NCI-H1436 (cell line): ENCODE measurements at regions not wholly inside any gene's neighbourhood (a gene's known extent, or its start where the extent isn't known, plus 50 kb on each side); places are given as distances from the start of the nearest gene placed in this dataset.

Experiments used
- DNase-seq: peaks from one replicate; lab custom pipeline; 2025; lab: John Stamatoyannopoulos, UW

GRCh38 chr6:22940581-22941290, 371.4 kb downstream of the HDGFL1 start:
- DNase-seq, result no peak

GRCh38 chr6:22942403-22942802, 373.0 kb downstream of the HDGFL1 start:
- no peak for DNase-seq

- DNase-seq, result no peak
Measured at GRCh38 chr6:22943327-22943726, 374.0 kb downstream of the HDGFL1 start.

DNA sequence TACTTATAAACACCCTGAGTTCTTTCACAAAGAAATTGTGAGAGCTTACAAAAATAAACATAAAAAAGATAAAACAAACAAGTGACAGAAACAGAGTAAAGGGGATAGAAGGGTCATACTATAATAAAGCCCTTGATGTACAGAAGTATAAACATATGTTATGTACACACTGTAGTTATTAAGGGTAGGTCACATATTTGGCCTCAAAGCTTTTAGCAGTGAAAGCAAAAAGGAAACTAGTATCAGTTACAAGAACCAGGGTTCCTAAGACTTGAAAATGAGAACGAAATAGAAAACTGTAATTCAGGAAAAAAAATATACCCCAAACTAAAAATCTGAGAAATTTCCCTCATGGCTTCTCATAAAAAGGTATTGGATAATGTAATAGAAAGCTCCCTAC, 380.6 kb downstream of the HDGFL1 start:
- no peak for DNase-seq

- DNase-seq, result no peak
Measured at GRCh38 chr6:22952097-22952496, 382.7 kb downstream of the HDGFL1 start.

GRCh38 chr6:22954749-22955385, 385.5 kb downstream of the HDGFL1 start:
- no peak for DNase-seq

DNA sequence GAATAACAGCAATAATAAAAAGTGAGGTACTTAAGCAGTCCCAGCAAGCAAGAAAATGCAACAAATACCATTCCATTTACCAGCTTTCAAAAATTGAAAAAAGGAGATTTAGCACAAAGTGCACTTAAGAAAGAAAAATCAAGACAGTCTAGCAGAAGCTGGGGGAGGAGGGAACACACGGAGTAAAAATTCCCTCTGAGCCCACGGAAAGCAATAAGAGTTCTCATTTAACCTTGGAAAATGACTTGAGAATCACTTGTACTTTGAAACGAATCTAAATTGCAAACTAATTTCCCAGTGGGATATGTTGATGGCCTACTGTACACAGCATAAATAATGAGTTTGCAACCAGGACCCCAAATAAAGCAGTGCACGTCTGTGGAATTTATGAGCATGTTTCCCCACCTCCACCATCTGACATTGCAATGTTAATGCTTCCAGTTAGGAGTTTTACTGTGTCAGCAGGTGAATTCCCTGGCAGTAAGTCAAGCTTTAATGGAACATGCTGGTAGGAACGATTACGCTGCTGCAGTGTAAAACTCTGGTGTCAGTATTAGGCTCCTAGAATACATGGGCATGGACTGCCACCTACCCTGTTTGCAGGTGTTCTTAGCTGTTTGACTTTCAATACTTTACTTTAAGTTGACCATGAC, 386.8 kb downstream of the HDGFL1 start:
- no peak for DNase-seq

DNA sequence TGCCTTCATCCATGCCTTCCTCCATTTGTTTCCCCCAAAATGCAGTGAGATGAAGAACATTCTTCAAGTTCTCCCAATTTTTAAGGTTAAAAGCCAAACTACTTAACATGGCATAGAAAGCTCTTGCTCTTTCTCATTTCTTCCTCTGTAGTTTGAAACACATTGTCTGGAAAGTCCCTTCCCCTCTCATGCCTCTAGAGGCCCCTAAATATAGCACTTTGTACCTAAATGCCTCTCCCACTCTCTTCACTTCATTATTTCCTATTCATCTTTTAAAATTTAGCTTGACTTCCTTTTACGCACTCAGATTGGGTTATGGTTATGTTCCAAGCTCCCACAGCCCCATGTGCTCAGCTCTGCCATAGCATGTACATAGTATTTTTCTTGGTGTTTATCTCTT, 389.3 kb downstream of the HDGFL1 start:
- DNase-seq, result no peak

- no peak for DNase-seq
Measured at GRCh38 chr6:22959571-22959970, 390.2 kb downstream of the HDGFL1 start.

DNA sequence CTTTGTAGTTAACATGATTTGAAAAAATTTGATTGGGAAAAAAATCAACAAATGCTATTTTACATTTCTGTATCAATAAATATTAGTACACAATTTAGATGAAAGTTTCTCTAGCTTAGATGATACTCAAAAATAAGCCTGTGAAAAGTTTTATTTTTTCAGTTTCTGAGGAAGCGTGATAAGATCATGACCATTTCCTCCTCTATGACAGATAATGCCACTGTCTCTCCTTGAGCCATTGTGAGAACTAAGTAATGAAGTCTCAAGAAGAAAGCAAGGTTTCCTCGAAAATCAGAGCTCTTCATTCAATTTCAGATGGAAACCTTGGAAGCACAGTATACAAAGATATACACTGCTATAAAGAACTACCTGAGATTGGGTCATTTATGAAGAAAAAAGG, 395.0 kb downstream of the HDGFL1 start:
- no peak for DNase-seq

GRCh38 chr6:22965889-22966288, 396.5 kb downstream of the HDGFL1 start:
- no peak for DNase-seq

GRCh38 chr6:22966691-22967422, 397.5 kb downstream of the HDGFL1 start:
- DNase-seq, result peak; percentile 5

DNA sequence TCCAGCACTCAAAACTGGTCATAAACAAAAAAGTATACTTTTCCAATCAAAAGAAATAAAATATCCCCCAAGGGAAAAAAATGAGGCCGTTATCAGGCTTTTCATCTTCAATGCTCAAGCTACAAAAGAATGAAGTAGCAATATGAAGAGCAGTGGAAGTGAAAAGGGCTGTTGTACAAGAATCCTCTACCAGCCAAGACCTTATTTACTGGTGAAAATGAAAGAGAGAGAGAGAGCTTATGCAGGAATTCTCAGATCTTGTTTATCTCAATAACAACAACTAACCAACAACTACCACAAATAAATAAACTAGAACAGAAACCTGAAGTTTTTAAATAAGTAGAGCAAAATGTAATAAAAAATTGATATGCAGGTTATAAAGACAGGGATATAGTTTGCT, 400.6 kb downstream of the HDGFL1 start:
- no peak for DNase-seq

GRCh38 chr6:22972771-22973170, 403.4 kb downstream of the HDGFL1 start:
- DNase-seq, result no peak

DNA sequence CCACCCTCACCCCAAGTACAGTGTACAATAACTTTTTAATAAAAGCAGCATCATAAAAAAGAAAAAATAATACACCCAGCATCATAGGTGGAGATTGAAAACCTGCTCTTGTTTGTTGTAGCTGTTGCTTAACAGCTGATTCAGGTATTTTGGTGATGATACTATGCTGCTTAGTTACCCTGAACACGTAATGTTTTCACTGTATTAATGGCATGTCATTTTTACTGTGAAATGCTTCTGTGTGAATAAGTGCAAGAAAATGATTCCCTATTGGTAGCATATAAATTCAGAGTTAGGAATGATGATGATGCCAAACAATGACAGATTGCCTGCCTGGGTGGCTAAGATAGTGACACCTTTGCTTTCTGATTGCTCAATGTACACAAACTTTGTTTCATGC, 405.7 kb downstream of the HDGFL1 start:
- no peak for DNase-seq

- no peak for DNase-seq
Measured at GRCh38 chr6:22980446-22980845, 411.1 kb downstream of the HDGFL1 start.

- DNase-seq, result no peak
Measured at GRCh38 chr6:23002044-23002619, 432.8 kb downstream of the HDGFL1 start.

- DNase-seq, result no peak
Measured at GRCh38 chr6:23003671-23004467, 434.5 kb downstream of the HDGFL1 start.

DNA sequence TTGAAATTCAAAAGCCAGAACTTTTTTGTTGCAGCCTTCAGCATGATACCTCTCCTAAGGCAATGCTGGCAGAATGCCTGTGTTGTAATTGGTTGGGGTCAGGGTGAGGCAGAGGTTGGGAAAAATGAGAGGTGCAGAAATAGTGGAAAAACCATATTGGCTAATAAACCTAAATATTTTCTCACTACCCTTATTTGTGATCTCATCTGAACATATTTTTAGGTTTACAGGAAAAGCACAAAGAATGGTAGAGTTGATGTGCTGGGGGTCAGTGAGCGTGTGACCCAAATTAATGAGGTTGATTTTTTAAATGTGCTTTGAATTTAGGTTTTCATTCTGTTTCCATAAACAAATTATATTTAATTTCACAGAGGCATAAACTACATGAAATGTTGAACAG, 437.3 kb downstream of the HDGFL1 start:
- DNase-seq, result no peak

DNA sequence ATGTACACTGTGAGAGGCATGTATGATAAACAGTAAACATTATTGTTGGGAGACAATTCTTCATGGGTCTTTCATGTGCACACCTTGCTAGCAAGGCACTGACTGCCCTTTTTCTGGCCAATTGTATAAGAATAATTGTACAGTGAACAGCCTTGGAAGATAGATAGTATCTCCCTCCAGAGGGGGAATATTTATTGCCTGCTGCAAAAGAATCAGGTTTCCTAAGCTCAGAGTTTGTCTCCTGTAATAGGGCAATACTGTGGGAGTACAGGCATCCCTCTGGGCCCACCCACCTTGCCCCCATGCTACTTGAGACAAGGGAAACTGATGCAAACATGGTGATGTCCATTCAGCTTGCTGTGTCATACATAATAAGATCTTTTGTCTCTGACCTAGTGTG, 442.2 kb downstream of the HDGFL1 start:
- no peak for DNase-seq

- DNase-seq, result no peak
Measured at GRCh38 chr6:23013776-23014175, 444.4 kb downstream of the HDGFL1 start.

GRCh38 chr6:23016696-23017095, 447.3 kb downstream of the HDGFL1 start:
- DNase-seq, result no peak
